ENCODE measurements at regions not wholly inside any gene's neighbourhood (a gene's known extent, or its start where the extent isn't known, plus 50 kb on each side); places are given as distances from the start of the nearest gene placed in this dataset.

GRCh38 chr21:38605236-38605635 lies 107.0 kb upstream of the ERG start:
- DNase-seq (ENCODE audit: low read depth, low spot score) (no peak), FAIRE-seq (no peak), ATAC-seq (no peak)
- H3K79me2 ChIP-seq (ENCODE audit: control insufficient read depth, insufficient read depth, low read length): no peaks in the 10 kb centered on the region
- no peaks in the 10 kb centered on the region for H3K36me3 ChIP-seq (ENCODE audit: control insufficient read depth in 2 of 2, insufficient read depth in 2 of 2, low read length in 1 of 2)
- POLR2A ChIA-PET: no interaction called here
- CTCF ChIA-PET: no interaction called here
- no peak overlapping the region for H2AFZ ChIP-seq (ENCODE audit: control insufficient read depth, low read depth, low read length)
- BruUV-seq (replicated peaks): no TSS peak
- WGBS (ENCODE audit: insufficient coverage, insufficient replicate concordance, low lambda C conversion rate, missing lambda C conversion rate): 0% methylated on average over 3 of the region's 3 CpGs
- H3K9me3 ChIP-seq (replicated peaks; ENCODE audit: control insufficient read depth, insufficient read depth, low read length): no peaks in the 10 kb centered on the region
- H3K9ac ChIP-seq (ENCODE audit: control insufficient read depth, insufficient read depth, low read length): no peak overlapping the region
- H3K27me3 ChIP-seq (replicated peaks in 1 of 2; ENCODE audit: control insufficient read depth in 2 of 2, insufficient read depth in 2 of 2, low read length in 1 of 2): no peaks in the 10 kb centered on the region
- in situ Hi-C loops (cut with MboI) (no loop called here), intact Hi-C loops (cut with micrococcal nuclease; ENCODE audit: unreplicated experiment) (no loop called here)
- H3K4me1 ChIP-seq (ENCODE audit: control insufficient read depth, insufficient read depth, low read length): no peaks in the 10 kb centered on the region
- RAD21 ChIA-PET (ENCODE audit: unreplicated experiment): no interaction called here
- SMC1A ChIA-PET (ENCODE audit: uncharacterized antibody, unreplicated experiment): no interaction called here
- no peak overlapping the region for H3K27ac ChIP-seq (ENCODE audit: control insufficient read depth, insufficient read depth)
- no peaks in the 10 kb centered on the region for H4K20me1 ChIP-seq (ENCODE audit: control insufficient read depth, insufficient read depth)
- no peak overlapping the region for H3K4me3 ChIP-seq
- H3K4me2 ChIP-seq (ENCODE audit: control insufficient read depth, insufficient read depth): no peak overlapping the region
- TF ChIP-seq MAX (IDR thresholded peaks at IDR 0.05; ENCODE audit: low read depth, low read length) (no peak), MYB (IDR thresholded peaks at IDR 0.05; ENCODE audit: borderline replicate concordance, low read depth, low read length) (no peak), HSF1 (IDR thresholded peaks at IDR 0.05; ENCODE audit: low read depth, low read length) (no peak), BCLAF1 (IDR thresholded peaks at IDR 0.05) (no peak), CEBPZ (IDR thresholded peaks at IDR 0.05; ENCODE audit: low read depth, low read length) (no peak), NR2F1 (conservative IDR thresholded peaks at IDR 0.05) (no peak), YBX1 (IDR thresholded peaks at IDR 0.05) (no peak), KDM1A (IDR thresholded peaks at IDR 0.05; ENCODE audit: borderline replicate concordance) (no peak), ZZZ3 (IDR thresholded peaks at IDR 0.05; ENCODE audit: control insufficient read depth, insufficient read length, low read depth) (no peak), SMAD5 (IDR thresholded peaks at IDR 0.05; ENCODE audit: low read depth) (no peak), ZBTB4 (CRISPR knock-in tag; IDR thresholded peaks at IDR 0.05) (no peak), RCOR1 (conservative IDR thresholded peaks at IDR 0.05; ENCODE audit: low read depth, low read length) (no peak), ATF2 (IDR thresholded peaks at IDR 0.05; ENCODE audit: low read length) (no peak)
